HTR-8/SVneo (cell line): ENCODE measurements at regions not wholly inside any gene's neighbourhood (a gene's known extent, or its start where the extent isn't known, plus 50 kb on each side); places are given as distances from the start of the nearest gene placed in this dataset.
"Not testable (repeated sequence)": the region's sequence is repeated elsewhere in the genome, so short reads cannot be mapped to it uniquely, and the experiment has no call there.

Experiments used
- DNase-seq: peaks from one replicate; pipeline ENCODE4 v3.0.0; 2011; ENCODE audit warnings: low spot score, mixed read lengths; ENCODE audit not compliant: insufficient read length
- FAIRE-seq: peaks from 2 replicates; lab custom pipeline; 2011; peaks lifted over from hg19 to GRCh38; lab: Jason Lieb, UNC

DNA sequence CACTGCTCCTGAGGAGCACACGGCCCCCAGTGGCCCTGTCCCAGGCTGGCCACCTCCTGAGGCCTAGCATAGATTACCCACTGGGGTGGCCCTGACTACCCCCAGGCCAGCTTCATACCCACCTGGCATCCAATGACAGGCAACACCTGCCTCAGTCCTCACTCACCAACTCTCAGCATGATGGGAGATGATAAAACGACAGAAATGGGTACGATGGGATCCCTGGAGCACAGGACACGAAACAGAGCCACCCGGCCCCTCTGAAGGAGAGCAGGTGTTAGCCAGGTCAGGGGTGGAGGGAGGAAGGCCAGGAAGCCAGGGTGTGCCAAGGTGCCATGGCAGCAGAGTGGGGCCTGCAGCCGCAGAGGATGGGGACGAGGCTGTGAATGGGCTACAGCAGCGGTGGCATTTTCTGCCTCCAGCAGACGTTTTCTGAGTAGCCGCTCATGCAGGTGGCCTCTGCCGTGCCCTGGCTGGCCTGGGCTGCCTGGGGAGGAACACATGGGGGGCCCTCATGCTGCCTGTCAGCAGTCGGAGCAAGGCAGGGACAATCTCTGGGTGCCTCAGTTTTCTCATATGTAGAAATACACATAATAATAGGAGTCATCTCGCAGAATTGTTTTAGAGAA is 50.2 kb upstream of the FGF3 start:
- FAIRE-seq (no peak), DNase-seq (no peak)

DNA sequence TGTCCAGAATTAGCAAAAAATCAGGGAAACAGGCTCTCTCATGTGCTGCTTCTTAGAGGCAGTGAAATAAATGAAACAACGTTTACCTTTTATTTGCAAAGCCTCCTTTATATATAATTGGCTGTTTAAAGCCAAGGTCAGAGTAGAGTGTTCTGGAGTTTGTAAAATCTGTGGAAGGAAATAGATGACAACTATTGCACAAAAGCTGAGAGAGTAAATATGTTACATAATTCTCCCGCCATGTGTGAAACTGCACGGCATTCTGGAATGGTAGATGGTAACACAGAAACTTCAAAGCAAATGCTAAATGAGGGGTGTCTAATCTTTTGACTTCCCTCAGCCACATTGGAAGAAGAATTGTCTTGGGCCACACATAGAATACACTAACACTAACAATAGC is 51.5 kb upstream of the FGF3 start:
- FAIRE-seq, result no peak
- no peak for DNase-seq

DNA sequence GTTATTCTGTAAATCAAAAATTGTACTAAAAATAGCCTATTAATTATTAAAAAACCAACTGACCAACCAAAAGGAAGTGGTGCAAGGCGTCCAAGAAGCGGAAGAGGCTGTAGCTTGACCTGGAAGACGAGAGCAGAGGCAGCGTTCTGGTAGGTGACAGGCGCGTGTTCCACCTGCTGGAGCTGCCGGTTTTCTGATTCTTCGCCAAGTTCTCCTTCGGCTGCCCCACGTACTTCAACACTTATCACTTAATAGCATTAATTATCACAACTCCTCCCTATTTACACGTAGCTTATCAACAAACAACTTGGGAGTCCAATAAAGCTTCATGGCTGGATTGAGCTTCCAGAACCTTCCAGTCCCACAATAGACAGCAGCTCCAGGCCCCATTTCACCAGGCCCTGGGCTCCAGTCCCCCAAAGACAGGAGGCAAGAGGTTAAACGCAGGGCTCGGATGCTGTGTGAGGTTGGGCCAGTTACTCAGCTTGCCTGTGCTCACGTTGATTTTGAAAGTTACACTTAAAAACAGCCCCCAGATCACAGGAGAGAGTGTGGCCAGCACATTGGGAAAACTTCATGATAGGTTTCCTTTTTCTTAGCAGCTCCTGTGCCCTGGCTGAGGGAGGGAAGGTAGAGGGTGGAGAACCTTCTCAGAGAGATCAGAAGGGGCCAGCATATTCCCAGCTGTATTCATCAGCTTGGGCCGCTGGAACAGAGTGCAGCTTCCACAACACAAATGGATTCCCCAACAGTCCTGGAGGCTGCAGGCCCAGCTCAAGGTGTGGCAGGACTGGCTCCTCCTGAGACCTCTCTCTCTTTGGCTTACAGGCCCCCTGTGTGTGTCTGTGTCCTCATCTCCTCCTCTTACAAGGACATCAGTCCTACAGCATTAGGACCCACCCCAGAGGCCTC is 54.2 kb upstream of the FGF3 start:
- no peak for FAIRE-seq
- no peak for DNase-seq

DNA sequence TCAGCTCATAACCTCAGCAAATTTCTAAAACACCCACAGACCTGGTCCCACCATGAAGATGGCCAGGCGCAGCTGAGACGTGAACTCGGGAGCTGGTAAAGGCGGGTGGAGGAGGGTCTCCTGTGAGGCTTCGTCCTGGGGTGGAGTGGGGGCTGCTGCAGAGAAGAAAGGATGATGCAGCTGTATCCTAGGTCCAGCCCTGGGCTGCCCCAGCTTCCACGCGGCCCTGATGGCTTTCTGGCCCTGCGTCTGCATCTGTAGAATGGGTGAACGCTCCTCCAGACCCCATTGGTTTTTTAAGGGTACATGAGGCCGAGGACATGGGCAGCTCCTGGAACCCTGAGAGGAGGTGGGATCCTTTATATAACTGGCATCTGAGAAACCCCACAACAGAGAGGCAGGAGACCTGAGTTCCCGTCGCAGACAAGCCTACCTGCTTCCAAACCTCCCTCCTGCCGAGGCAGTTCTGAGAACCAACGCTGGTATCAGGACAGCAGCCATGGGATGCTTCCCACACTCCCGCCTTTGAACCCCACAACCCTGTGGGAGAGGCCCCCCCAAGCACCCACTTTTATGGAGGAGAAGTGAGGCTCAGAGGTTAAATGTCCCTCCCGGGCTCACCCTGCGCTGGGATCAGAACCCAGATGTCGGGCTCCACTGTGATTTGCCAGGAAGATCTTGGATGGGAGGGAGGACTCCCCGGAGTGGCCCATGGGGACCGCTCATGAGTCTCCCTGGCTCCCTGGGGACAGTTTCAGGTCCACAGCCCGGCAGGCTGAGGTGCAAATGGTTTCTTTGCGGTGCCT is 55.2 kb upstream of the FGF3 start:
- no peak for DNase-seq
- FAIRE-seq, result no peak

DNA sequence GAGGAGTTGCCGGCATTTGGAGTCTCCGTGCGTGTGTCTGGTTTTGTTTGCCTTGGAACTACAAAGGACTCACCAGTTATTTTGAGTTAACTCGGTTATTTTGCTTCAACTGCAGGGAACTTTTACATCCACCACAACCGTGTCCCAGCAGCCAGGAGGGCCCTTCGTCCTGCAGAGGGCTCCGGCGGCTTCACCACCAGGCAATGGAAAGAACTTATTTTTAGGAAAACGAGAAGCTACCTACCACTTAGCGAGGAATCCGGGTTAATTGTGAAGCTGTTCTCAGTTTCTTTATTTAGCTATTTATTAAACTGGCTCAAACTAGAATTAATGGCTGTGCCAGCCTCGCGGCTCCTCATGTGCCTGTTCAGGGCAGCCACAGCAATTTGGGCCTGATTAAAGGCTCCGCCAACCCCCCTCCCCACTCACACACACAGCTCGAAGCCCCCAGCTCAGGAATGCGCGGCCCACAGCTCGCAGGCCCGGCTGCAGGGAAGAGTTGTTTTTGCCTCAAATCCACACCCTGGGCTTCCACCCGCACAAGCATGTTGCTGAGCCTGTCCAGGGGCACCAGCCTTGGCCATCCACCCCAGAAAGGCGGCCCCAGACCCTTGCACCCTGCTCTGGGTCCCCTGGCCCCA is 55.9 kb upstream of the FGF3 start:
- FAIRE-seq (no peak), DNase-seq (no peak)

DNA sequence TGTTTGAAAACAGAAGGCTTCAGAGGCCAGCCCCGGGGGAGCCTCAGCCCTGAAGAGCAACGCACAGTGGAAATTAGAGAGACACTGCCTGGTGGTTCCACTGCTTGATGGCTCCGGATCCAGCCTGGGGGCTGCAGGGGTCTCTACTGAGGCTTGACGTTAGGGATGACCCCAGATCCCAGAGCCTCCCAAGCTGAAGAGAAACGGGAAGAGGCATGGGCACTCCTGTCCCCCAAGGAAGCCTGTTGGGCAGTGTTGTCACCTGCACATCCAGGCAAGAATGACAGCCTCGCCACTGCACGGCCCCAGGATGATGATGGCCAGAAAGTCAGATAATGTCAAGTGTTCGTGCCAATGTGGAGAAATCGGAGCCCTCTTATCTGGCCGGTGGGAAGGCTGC is 56.8 kb upstream of the FGF3 start:
- DNase-seq (no peak), FAIRE-seq (no peak)

DNA sequence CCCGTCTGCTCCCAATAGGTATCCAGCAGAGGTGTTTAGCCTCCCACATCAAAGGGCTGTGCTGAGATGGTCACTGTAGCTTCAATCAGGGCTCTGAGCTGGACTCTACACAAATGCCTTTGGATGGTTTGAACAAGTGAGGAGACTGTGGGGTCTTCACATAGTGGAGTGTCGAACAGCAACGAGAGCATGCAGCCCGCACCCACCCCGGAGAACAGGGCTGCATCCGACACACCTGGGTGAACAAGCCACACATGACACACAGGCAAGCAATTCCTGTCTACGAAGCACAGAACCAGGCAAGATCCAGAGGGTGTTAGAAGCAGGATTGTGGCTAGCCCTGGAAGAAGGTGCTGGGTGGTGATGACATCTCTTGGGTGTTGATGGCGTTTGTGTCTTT is 58.0 kb upstream of the FGF3 start:
- DNase-seq (no peak), FAIRE-seq (no peak)

DNA sequence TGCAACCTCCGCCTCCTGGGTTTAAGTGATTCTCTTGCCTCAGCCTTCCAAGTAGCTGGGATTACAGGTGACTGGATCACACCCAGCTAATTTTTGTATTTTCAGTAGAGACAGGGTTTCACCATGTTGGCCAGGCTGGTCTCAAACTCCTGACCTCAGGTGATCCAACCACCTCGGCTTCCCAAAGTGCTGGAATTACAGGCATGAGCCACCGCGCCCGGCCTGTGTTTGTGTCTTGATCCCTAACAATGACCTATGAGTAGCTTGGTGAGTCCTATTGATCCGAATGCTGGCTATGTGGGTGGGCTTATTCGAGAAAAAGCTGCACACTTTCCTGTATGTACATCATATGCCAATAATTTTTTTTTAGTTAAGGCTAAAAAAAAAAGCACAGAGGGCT is 58.5 kb upstream of the FGF3 start:
- not testable (repeated sequence) for FAIRE-seq

DNA sequence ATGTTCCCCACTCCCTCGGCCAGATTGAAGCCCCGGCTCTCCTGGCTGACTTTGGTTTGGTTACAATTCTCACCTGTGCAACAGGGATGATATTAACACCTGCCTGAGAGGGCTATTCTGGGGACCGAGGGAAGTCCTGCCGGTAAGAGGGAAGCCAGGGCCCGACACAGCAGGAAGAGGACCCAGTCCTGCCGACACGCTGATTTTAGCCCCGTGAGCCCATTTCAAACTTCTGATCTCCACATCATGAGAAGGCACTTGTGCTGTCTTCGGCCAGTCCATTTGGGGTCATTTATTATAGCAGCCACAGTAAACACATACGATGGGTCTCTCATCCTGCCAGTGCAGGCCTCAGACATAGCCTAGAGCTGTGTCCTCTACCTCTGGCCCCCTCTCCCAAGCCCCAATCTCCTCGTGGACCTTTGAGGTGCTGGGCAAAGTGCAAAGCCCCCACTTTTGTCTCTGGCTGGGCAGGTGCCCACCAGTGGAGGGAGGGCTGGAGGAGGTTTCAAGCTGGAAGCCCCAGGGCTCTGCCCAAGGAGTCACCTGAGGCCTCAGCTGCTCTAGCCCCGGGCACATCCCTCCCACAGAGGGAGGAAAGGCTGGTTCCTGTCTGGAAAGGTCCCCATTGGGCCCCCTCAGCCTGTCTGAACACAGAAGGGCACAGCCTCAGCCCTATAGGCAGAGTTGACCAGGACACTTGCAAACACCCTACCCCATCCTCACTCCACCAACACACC is 59.1 kb upstream of the FGF3 start:
- FAIRE-seq (no peak), DNase-seq (no peak)

More for the DNA sequence above, 58.5 kb upstream of the FGF3 start:
- DNase-seq, result not testable (repeated sequence)

DNA sequence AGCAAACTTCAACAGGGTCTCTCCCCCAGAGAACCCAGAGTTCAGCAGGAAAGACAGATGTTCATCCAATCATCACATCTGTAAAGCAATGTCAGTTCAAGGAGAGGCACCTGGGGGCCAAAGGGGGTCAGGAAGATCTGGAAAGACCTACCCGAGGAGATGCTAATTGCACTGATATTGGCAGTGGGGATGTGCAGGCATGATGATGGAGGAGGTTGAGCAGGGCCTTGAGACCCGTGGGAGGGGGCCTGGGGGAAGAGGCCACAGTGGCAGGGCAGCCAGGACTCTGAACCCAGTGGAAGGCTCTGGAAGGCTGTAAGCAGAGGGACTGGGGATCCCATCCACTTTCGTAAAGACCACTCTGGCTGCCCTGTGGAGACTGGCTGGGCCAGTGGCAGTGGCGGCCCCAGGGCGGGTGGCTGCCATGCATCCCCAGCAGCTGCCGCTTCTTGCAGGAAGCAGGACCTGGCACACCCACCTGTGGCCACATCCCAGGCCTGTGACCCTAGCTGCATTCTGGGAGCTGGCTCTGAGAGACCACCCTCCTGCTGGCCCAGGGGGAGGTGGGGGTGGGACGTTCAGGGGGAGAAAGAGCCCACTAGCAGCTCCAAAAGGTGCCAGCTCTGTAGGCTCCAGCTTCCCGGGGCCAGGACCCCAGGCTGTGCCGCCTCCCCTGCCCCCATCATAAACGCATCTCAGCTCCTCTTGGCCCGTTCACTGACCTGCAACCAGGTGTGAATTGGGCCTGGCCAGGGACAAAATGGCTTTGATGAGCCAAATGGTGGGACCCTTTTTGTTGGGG is 59.9 kb upstream of the FGF3 start:
- DNase-seq (no peak), FAIRE-seq (no peak)

DNA sequence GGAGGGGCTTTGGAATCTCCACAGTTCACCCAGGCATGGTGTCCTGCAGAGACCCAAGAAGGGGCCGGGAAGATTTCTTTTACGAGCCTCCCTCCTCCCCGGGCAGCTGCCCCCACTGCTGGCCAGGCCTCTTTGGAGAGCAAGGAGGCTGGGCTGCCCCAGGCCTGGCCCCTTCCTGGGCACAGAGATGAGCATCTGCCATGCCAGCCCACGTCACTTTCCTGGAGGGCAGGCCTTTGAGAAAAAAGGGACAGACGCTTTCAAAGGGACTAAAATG is 60.5 kb upstream of the FGF3 start:
- DNase-seq (no peak), FAIRE-seq (no peak)

DNA sequence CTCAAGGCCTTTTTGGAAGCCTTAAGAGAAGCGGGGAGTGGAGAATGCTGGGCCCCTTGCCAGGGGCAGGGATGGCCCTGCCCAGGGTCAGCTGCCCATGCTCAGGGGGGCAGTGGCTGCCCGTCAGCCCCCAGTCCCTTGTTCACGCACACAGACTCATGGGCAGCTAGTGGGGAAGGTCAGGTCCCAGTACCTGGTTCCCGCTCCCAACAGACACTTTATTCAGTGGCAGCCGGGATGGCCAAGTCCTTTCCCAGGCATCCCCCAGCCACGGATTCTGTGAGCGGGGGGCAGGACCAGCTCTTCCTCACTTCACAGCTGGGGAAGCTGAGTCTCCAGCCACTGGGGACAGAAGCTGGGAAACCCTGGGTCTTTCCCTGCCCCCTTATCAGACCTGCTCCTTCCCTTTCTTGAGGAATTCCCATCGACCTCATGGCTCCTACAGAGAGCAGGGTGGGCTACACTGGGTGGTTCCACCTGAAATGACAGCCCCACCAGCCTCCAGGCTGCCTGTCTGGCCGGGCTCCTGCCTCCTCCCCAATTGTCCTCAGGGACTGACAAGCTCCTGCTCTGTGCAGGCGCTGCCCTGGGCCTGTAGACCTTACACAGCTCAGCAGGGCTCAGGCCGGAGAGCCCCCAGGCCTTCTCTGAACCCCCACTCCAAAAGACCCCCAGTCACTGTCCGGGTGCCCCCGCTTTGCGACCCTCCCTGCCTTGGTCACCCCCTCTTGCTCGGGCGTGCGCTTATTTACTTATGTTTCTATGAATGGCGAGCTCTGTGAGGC is 61.0 kb upstream of the FGF3 start:
- DNase-seq (no peak), FAIRE-seq (no peak)

DNA sequence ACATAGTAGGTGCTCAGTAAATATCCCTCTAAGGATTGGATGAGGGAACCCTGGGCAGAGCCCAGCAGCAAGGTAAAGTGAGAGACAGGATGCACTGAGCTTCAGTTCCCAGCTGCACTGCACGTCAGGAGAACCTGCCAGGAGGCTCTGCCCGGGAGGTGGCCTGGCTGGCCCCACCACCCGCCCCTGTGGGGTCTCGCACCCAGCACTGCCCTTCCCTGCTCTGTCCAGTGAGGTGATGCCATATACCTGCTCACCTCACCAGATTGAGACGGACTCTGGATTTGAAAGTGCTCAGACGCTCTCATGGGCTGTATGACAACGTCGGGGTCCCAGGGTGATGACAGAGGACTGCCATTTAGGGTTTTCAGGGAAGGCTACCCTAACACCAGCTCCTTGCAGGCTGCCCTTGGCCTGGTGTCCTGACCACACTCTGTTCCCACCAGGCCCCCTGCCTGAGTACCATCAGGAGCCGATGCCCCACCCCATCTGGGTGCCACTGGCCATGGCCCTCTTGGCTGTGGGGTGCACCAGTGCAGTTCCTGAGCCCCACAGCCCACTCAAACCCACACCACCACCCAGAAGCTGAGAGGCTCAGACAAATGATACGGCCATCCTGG is 61.7 kb upstream of the FGF3 start:
- FAIRE-seq, result no peak
- DNase-seq, result no peak

DNA sequence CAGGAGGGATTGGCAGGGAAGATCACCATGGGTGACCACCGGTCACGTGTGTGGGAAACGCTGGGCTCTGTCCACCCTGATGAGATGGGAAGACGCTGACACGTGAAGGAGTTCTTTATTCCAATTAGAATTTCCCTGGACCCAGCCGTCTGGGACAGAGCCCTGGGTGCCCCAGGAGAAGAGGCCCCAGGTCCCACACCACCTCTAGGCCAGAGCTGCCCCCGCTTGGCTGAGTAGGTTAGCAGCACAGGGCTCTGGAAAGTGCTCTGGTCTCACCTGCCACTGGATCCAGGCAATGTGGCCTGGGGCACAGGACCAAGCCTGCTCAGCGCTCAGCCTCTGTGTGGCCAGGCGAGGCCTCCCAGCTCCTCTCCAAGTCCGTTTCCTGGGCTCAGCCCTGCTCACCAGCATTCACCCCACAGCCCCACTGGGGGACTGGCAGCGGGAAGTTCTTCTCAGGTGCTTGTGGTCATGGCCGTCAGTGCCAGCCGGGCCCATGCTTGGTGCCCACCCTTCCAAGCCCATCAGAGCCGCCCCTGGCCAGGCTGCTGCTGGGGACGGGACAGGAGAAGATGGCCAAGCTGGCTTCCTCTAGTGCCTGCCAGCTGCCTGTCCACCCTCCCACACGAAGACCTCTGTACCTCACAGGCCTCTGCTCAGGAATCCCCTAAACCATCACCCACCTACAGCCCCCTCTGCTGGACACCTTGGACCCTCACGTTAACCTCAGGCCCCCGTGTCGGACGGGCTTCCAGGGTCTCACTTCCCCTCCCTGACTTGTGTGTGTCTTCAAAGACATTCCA is 62.5 kb upstream of the FGF3 start:
- DNase-seq (no peak), FAIRE-seq (no peak)

DNA sequence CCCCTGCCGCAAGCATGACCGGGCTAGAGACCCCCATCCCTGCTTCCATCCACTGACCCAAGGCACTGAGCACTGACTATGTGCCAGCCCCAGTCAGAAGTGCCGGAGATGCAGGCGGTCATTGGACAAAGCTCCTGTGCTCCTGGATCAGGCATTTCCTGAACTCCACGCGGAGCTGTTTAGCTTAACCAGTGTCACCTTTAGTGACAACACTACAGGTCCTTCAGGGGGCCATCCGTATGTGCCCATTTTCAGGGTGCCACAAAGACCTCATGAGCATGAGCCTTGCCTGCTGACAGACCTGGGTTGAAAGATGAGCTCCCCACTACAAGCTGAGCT is 63.0 kb upstream of the FGF3 start:
- DNase-seq (no peak), FAIRE-seq (no peak)

DNA sequence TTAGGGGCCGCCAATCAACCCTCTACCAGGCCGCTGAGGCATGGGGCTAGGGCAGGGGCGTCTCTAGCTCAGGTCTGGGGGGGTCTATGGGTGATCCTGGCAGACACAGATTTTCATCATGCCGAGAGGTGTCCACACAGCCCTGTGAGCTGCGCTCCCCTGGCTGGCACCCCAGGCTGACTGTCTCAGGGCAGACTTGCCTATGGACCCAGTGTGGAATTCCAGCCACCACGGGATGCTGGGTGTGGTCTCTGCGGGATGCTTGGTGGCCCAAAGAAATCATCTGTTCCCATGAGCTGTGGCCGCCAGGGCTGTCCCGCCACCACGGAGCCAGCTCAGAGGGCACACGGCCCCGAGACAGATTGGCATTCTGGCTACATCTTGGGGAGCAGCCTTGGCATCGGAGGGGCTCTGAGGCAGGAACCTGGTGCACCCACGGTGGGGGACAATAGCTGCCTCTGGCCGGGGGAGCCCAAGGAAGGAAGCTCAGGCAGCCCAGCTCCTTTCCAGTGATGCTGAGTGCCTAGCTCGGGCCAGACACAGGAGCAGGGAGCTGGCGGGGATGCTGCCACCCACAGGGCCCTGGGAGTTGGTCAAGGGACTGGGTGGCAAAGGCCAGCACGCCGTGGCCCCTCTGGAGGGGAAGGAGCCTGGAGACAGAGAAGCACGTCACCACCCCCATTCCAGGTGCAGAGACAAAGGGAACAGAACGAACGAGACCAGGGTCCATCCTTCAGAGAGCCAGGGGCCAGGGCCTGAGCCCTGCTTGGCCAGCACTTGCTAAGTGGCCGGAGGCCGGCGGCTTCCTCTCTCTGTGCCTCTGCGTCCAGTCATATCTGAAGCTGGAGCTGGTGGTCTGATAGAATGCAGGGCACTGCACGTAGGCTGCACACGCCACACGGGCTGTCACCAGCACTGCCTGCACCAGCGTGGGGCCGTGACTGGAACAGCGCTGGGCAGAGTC is 64.4 kb upstream of the FGF3 start:
- FAIRE-seq (no peak), DNase-seq (no peak)
